Activated CD8-positive, alpha-beta memory T cell treated with anti-CD3 and anti-CD28 coated beads, Interleukin-2, amount 50 U/mL, for 1 hour (primary cell): ENCODE measurements at regions not wholly inside any gene's neighbourhood (a gene's known extent, or its start where the extent isn't known, plus 50 kb on each side); places are given as distances from the start of the nearest gene placed in this dataset.

ENCODE experiments used
- DNase-seq: peaks from one replicate; pipeline ENCODE4 v3.0.0-alpha.2; 2020; ENCODE audit errors: extremely low read depth

DNA sequence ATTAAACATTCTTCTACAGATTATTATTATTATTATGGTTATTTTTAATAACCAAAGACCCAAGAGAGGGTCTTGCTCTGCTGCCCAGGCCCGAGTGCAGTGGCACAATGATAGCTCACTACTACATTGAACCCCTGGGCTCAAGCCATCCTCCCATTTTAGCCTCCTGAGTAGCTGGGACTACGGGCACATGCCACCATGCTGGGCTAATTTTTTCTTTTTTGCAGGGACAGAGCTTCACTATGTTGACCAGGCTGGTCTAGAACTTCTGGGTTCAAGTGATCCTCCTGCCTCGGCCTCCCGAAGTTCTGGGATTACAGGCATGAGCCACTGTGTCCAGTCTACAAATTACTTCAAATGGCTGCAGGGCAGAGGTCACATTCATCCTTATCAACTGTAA, 179.8 kb downstream of the KCNRG start:
- no peak for DNase-seq

DNA sequence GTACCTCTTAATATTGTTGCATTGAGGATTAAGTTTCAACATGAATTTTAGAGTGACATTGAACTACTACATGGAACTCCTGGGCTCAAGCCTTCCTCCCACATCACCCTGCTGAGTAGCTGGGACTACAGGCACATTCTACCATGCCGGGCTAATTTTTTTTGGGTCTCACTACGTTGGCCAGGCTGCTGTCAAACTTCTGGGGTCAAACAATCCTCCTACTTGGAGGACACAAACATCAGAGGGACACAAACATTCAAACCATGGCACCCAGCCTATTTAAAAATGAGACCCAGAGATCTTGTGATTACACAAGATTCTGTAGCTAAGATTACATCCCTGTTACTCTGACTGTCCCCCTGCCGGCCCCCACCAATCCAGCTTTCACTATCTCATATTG, 180.9 kb downstream of the KCNRG start:
- DNase-seq = no peak

- DNase-seq = no peak
Observed at GRCh38 chr13:50197705-50198104, 182.5 kb downstream of the KCNRG start.

- no peak for DNase-seq
Observed at GRCh38 chr13:50198508-50198907, 183.3 kb downstream of the KCNRG start.

DNA sequence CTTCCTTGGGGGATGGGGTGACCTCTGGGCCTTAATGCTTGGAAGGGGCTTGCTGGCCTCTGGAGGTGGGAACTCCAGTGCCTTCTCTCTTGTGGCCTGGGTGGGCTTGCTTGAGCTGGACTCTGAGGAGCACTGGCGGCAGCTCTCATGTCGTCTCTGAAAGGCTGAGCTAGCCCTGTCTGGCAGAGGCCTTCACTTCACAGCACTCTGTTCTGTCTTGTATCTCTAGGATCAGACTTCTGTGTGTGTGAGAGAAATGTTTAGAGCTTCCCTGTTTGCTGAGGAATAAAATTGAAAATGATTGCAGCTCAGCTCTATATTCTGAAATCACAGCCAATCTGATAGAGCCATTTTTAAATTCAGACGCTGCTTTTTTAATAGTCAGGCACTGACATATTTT, 185.3 kb downstream of the KCNRG start:
- DNase-seq = no peak

DNA sequence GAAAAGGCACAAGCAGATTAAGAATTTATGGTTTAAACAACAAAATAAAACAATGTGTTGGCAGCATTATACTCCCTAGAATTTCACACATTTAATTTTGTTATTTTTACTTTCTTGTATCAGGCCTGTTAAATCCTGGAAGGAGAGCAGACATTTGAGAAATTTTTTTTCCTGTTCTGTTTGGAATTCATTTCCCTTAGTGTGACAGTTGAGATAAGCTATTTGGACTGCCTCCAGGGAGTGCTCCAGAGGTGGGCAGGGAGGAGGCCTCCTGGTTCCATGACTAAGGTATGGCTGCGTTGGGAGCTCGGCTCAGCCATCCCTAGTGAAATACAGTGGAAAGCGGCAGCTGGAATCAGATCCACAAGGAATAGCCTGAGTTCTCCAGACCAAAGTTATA, 185.7 kb downstream of the KCNRG start:
- no peak for DNase-seq

GRCh38 chr13:50202485-50202884, 187.2 kb downstream of the KCNRG start:
- DNase-seq = no peak

DNA sequence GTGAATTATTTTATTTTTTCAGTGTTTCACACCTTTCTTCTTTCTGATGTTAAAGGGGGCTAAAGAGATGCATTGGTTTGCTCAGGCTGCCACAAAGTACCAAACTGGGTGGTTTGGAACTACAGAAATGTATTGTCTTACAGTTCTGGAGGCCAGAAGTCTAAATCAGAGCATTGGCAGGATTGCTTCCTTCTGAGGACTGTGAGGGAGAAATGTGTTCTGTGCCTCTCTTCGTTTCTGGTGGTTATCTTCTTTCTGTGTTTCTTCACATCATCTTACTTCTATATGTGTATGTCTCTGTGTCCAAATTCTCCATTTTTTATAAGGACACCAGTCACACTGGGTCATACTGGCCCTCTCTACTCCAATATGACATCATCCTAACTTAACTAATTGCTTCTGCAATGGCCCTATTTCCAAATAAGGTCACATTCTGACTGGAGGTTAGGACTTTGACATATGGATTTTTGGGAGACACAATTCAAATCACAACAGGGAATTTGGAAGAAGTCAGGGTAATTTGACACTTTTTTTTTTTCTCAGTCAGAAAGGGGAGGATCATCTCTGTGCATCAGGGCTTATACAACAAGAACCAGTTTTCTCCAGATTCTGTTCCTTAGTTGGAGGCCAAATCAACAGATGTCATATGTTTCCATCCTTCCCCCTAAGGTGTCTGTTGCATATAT, 188.2 kb downstream of the KCNRG start:
- no peak for DNase-seq

DNA sequence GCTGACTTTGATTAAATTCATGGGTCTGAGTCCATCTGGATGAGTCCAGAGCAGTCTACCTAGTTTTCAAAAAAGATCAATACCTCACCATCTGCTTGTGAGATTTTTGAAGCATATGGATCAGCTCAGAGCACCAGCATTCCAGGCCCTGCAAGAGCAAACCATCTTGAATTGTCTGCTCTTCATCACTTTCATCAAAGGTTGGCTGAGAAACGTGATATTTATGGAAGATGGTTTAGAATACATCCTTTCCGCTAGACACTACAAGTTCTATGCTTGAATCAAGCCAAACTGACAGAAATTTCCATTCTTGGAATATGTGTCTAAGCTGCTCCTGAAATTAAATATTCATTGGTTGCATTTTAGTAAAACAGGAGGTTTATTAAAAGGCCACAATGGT, 190.3 kb downstream of the KCNRG start:
- no peak for DNase-seq

- no peak for DNase-seq
Observed at GRCh38 chr13:50208826-50209335, 193.6 kb downstream of the KCNRG start.

- no peak for DNase-seq
Observed at GRCh38 chr13:50209631-50210030, 194.4 kb downstream of the KCNRG start.

DNA sequence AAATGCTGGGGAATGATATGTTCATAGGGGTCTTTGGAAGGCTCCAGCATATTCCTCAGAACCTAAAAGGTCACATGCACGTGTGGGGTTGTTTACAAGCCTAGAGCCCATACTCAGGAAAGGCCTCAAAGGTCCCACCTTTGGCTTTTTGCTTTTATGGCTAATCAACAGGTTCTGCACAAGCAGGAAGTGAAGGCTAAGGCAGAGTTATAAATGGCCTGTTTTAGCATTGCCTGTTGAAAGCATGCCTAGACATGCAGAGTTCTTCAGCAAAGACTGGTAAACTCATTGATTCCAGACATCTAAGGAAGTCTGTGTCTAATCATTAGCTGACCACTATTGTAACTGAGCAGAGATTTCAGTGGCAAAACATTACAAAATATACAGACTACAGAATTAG, 198.3 kb downstream of the KCNRG start:
- no peak for DNase-seq

DNA sequence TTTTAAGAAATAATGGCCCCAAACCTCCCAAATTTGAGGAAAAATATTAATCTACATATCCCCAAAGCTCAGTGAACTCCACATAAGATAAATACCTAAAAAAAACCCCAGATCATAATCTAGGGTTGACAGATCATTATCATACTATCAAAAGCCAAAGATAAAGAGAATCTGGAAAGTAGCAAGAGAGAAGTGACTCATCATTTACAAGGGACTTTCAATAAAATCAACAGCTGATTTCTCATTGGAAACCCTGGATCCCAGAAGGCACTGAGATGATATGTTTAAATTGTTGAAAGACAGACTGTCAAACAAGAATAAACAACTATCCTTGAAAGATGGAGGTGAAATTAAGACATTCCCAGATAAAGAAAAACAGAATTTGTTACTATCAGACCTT, 199.3 kb downstream of the KCNRG start:
- DNase-seq = no peak

GRCh38 chr13:50215399-50215798, 200.2 kb downstream of the KCNRG start:
- no peak for DNase-seq

DNA sequence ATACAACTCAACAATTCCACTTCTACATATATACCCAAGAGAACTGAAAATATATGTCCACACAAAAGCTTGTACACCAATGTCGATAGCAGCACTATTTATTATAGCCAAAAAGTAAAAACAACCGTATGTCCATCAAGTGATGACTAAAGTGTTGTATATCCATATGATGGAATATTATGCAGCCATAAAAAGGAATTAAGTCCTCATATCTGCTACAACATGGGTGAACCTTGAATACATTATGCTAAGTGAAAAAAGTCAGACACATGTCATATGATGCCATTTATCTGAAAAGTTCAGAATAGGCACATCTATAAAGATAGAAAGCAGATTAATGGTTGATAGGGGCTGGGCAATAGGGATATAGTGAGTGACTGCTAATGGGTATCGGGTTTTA, 204.5 kb downstream of the KCNRG start:
- DNase-seq = no peak

DNA sequence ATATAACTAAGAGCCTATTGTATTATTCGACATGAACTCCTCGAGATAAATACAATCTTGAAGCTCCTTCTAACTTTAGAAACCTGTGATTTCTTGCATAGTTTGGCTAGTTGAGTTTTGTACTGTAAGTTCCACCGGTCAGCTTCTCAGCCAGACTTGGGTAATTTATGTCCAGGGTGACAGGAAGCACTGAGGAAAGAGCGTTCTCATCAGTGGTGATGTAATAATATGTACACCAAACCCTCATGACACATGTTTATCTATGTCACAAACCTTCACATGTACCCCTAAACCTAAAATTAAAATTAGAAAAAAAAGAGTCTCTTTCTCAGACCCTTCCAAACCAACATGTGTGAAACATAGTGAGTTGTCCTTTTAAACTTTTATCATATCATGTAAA, 205.7 kb downstream of the KCNRG start:
- DNase-seq = no peak

- no peak for DNase-seq
Observed at GRCh38 chr13:50222569-50223332, 207.5 kb downstream of the KCNRG start.

DNA sequence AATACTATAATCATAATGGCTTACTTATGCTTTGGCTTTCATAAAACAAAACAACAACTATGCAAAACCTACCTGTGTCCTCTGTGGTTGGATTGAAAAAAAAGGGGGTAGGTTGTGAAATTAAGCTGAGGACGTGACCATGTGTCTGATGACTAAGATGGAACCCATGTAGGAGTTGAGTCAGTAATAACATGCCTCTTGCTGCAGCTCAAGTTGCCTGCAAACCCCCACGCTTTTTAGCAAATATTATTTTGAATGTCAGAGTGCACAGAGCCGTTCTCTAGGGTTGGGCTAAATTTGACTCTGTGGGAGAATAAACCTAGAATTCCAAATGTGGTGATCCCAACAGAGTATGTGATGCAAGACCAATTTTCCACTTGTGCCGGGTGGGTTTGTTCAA, 209.3 kb downstream of the KCNRG start:
- no peak for DNase-seq

- no peak for DNase-seq
Observed at GRCh38 chr13:50225193-50226155, 210.2 kb downstream of the KCNRG start.

- no peak for DNase-seq
Observed at GRCh38 chr13:50226515-50227155, 211.4 kb downstream of the KCNRG start.

DNA sequence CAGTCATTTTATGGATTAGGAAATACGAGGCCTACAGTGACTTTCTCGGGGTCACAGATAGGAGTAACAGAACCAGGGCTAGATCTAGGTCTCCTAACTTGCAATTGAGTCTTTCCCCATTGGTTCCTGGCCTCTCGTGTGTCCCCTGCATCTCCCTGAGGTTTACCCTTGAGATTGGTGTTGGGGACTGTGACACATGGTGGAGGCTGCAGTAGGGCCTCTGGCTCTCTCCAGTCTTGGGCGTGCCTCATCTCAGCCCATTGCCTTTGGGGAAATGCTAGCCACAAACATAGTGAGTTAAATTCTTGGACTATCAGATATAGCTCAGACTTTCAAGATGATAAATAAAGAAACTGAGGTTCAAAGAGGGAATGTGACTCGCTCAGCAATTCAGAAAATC, 212.1 kb downstream of the KCNRG start:
- no peak for DNase-seq

- no peak for DNase-seq
Observed at GRCh38 chr13:50228527-50228926, 213.3 kb downstream of the KCNRG start.
